Keratinocyte (primary cell): ENCODE measurements at regions not wholly inside any gene's neighbourhood (a gene's known extent, or its start where the extent isn't known, plus 50 kb on each side); places are given as distances from the start of the nearest gene placed in this dataset.

Experiments
- DNase-seq: peaks from one replicate; pipeline ENCODE4 v3.0.0-alpha.2; 2011; ENCODE audit warnings: low read depth, missing footprints, low spot score
- FAIRE-seq: peaks from 2 replicates; lab custom pipeline; 2011; peaks lifted over from hg19 to GRCh38; lab: Jason Lieb, UNC
- H2AFZ ChIP-seq: 2 replicates; pipeline ENCODE4 v1.6.0; 2012; ENCODE audit warnings: low read length, control low read depth, inconsistent platforms; ENCODE audit not compliant: control insufficient read depth
- H3K27ac ChIP-seq: 2 replicates; pipeline ENCODE4 v1.5.1; 2011; ENCODE audit warnings: low read length; ENCODE audit not compliant: control insufficient read depth, insufficient read depth
- H3K27me3 ChIP-seq: 3 replicates; pipeline ENCODE4 v1.6.0; 2011; ENCODE audit warnings: low read length; ENCODE audit not compliant: control insufficient read depth, insufficient read depth; ENCODE audit errors: extremely low read depth
- H3K36me3 ChIP-seq, 2 experiments: 2 replicates in 1 of 2; 3 replicates in 1 of 2; pipeline ENCODE4 v1.5.1; 2011; ENCODE audit warnings: low read length in 2 of 2, mild to moderate bottlenecking in 1 of 2; ENCODE audit not compliant: control insufficient read depth in 2 of 2, insufficient read depth in 2 of 2; ENCODE audit errors: extremely low read depth in 1 of 2
- H3K4me1 ChIP-seq: 3 replicates; pipeline ENCODE4 v1.5.1; 2011; ENCODE audit warnings: low read length; ENCODE audit not compliant: control insufficient read depth, insufficient read depth; ENCODE audit errors: extremely low read depth
- H3K4me2 ChIP-seq: 3 replicates; pipeline ENCODE4 v1.6.0; 2011; ENCODE audit warnings: low read depth, low read length; ENCODE audit not compliant: control insufficient read depth, insufficient read depth; ENCODE audit errors: extremely low read depth
- H3K4me3 ChIP-seq, 3 experiments: fragments of 200-600 bp in 1 of 3; sonication (generic) in 1 of 3; 2 replicates in 2 of 3; 3 replicates in 1 of 3; pipeline ENCODE4 v1.5.1; 2011 to 2016; ENCODE audit warnings: low read length in 3 of 3, mild to moderate bottlenecking in 3 of 3, control low read depth in 2 of 3, inconsistent platforms in 1 of 3, low read depth in 1 of 3, mixed read lengths in 1 of 3, mixed run types in 1 of 3, moderate library complexity in 1 of 3; ENCODE audit not compliant: control insufficient read depth in 2 of 3, insufficient read depth in 2 of 3; ENCODE audit errors: extremely low read depth in 1 of 3
- H3K79me2 ChIP-seq: 2 replicates; pipeline ENCODE4 v1.6.0; 2012; ENCODE audit warnings: low read length; ENCODE audit not compliant: control insufficient read depth, insufficient read depth
- H3K9ac ChIP-seq: 3 replicates; pipeline ENCODE4 v1.6.0; 2011; ENCODE audit warnings: low read length; ENCODE audit not compliant: control insufficient read depth, insufficient read depth; ENCODE audit errors: extremely low read depth
- H3K9me1 ChIP-seq: 3 replicates; pipeline ENCODE4 v1.6.0; 2011; ENCODE audit warnings: low read length; ENCODE audit not compliant: control insufficient read depth, insufficient read depth; ENCODE audit errors: extremely low read depth
- H3K9me3 ChIP-seq: 2 replicates; pipeline ENCODE4 v1.5.1; 2012; ENCODE audit warnings: low read depth, low read length; ENCODE audit not compliant: control insufficient read depth
- H4K20me1 ChIP-seq: 3 replicates; pipeline ENCODE4 v1.6.0; 2011; ENCODE audit warnings: low read length; ENCODE audit not compliant: control insufficient read depth, insufficient read depth; ENCODE audit errors: extremely low read depth
- EZH2 ChIP-seq: IDR thresholded peaks from one replicate; pipeline ENCODE4 v1.6.1; 2012; ENCODE audit warnings: inconsistent platforms, mild to moderate bottlenecking, low read length, moderate library complexity
- dilution Hi-C: fragments of 300-500 bp; cut with MboI; formaldehyde crosslinking; loops from one replicate; pipeline ENCODE4 v1.7.0; 2020; ENCODE audit warnings: low sequenced_read_pairs; ENCODE audit not compliant: extremely low pct_ligation_motif_present
- TF ChIP-seq, protein P1 (sequence below), 3 experiments: IDR thresholded peaks in 1 of 3; conservative IDR thresholded peaks in 1 of 3; optimal IDR thresholded peaks in 1 of 3; 2 replicates in 2 of 3; 3 replicates in 1 of 3; pipeline versions ENCODE3 to v1.5.1; 2011; ENCODE audit warnings: low read length in 3 of 3, mild to moderate bottlenecking in 3 of 3, moderate library complexity in 2 of 3, control low read depth in 1 of 3, inconsistent platforms in 1 of 3; ENCODE audit not compliant: insufficient read depth in 2 of 3; ENCODE audit errors: extremely low read depth in 1 of 3

DNA sequence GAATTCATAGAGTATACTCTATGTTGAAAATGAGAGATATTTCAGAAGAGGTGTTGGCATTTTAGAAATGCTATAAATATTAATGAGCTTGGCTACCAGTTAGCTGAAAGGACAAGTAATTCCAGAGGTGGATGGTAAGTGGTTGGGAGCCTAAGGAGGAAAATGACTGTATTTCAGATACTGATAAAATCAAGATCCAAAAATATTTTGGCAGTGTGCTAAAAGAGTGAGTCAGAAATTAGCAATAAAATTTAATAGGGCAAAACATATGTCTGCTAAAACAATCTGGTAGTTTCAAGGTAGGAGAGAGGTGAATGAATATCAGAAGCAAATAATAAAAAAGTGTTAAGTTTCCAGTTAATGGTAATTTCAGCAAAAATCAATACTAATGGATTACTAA lies 1287.9 kb downstream of the CDH8 start:
- Histone ChIP-seq H3K4me1 (no peaks in the 10 kb centered on the region), H2AFZ (no peak overlapping the region), H3K9ac (no peak overlapping the region), H3K27ac (no peak overlapping the region), H3K4me2 (no peak overlapping the region), H3K4me3 (no peak overlapping the region), H3K9me1 (no peaks in the 10 kb centered on the region), H3K79me2 (no peaks in the 10 kb centered on the region), H4K20me1 (no peaks in the 10 kb centered on the region), H3K9me3 (no peaks in the 10 kb centered on the region), H3K36me3 (no peaks in the 10 kb centered on the region), H3K27me3 (no peaks in the 10 kb centered on the region)
- TF ChIP-seq EZH2, result no peak
- TF ChIP-seq, protein P1, sequence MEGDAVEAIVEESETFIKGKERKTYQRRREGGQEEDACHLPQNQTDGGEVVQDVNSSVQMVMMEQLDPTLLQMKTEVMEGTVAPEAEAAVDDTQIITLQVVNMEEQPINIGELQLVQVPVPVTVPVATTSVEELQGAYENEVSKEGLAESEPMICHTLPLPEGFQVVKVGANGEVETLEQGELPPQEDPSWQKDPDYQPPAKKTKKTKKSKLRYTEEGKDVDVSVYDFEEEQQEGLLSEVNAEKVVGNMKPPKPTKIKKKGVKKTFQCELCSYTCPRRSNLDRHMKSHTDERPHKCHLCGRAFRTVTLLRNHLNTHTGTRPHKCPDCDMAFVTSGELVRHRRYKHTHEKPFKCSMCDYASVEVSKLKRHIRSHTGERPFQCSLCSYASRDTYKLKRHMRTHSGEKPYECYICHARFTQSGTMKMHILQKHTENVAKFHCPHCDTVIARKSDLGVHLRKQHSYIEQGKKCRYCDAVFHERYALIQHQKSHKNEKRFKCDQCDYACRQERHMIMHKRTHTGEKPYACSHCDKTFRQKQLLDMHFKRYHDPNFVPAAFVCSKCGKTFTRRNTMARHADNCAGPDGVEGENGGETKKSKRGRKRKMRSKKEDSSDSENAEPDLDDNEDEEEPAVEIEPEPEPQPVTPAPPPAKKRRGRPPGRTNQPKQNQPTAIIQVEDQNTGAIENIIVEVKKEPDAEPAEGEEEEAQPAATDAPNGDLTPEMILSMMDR (optimal IDR thresholded peaks at IDR 0.05 in 1 of 3, IDR thresholded peaks at IDR 0.05 in 1 of 3, conservative IDR thresholded peaks at IDR 0.05 in 1 of 3; ENCODE audit: extremely low read depth in 1 of 3, insufficient read depth in 2 of 3, low read length in 3 of 3), result no peak
- dilution Hi-C loops, result no loop called here
- no peak for DNase-seq
- FAIRE-seq, result no peak

DNA sequence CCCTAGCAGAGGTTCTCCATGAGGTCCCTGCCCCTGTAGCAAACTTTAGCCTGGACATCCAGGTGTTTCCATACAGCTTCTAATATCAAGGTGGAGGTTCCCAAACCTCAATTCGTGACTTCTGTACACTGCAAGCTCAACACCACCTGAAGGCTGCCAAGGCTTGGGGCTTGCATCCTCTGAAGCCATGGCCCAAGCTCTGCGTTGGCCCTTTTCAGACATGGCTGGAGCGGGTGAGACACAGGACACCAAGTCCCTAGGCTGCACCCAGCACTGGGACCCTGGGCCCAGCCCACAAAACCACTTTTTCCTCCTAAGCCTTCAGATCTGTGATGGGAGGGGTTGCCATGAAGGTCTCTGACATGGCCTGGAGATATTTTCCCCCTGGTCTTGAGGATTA lies 1292.0 kb downstream of the CDH8 start:
- Histone ChIP-seq H3K9me1 (no peaks in the 10 kb centered on the region), H3K4me3 (no peak overlapping the region), H3K36me3 (no peaks in the 10 kb centered on the region), H2AFZ (no peak overlapping the region), H3K4me1 (no peaks in the 10 kb centered on the region), H3K27ac (no peak overlapping the region), H3K79me2 (no peaks in the 10 kb centered on the region), H3K27me3 (no peaks in the 10 kb centered on the region), H3K9ac (no peak overlapping the region), H3K4me2 (no peak overlapping the region), H3K9me3 (no peaks in the 10 kb centered on the region), H4K20me1 (no peaks in the 10 kb centered on the region)
- no peak for DNase-seq
- no peak for TF ChIP-seq EZH2
- TF ChIP-seq, protein P1 (optimal IDR thresholded peaks at IDR 0.05 in 1 of 3, IDR thresholded peaks at IDR 0.05 in 1 of 3, conservative IDR thresholded peaks at IDR 0.05 in 1 of 3; ENCODE audit: extremely low read depth in 1 of 3, insufficient read depth in 2 of 3, low read length in 3 of 3), result no peak
- FAIRE-seq, result no peak
- dilution Hi-C loops, result no loop called here
